C4-2B (cell line): ENCODE measurements at regions not wholly inside any gene's neighbourhood (a gene's known extent, or its start where the extent isn't known, plus 50 kb on each side); places are given as distances from the start of the nearest gene placed in this dataset.

ENCODE experiments used
- CTCF ChIP-seq: fragments of 450-650 bp; conservative IDR thresholded peaks from 2 replicates; pipeline ENCODE4 v1.5.1; 2017; ENCODE audit warnings: mild to moderate bottlenecking
- ZFX ChIP-seq: fragments of 450-650 bp; IDR thresholded peaks from 2 replicates; pipeline ENCODE4 v1.6.1; 2017

DNA sequence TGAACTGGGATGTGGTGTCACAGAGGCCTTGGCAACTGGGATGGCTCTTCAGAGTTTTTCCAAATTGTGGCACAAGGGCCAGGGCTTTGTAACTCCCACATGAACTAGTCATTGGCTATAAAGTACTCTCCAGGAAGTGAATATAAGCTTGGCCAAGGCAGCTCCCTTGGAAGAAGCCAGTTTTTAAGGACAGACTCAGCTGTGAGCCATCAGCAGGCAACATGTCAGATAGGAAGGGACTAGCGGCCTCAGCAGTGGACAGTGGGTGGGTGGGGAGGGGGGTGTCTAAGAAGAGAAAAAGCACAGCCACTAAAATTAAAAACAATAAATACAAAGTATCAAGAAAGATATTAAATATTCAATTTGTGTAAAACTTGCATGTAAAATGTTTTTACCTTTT is 691.1 kb upstream of the PIK3C3 start:
- TF ChIP-seq CTCF (no peak), ZFX (no peak)
